ENCODE measurements at regions not wholly inside any gene's neighbourhood (a gene's known extent, or its start where the extent isn't known, plus 50 kb on each side); places are given as distances from the start of the nearest gene placed in this dataset.

DNA sequence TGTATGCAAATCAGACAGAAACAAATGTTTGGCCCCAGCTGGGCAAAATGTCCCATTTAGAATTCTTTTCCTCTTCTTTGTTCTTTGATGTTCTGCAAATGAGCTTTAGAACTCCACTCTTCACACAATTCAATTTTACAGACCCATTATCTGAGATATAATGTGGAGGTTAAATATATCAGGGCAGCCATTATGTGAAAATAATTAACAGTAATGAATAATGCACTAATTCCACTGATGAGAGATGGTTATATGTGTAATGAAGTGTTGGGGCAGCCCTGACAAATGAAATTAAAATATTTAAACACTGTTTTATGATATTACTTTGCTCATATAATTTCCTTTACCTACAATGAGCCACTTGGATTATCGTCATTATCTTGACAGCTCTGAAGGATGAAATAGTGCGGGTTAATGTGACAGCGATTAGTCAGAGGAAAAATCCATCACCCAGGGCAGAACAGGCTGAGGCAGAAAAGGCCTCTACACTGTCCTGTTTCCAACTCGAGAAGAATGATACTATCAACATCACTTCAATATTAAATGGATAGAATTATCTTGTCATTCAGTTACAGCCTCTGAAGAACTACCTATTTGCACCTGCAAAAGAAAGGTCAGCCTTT lies 321.1 kb downstream of the RBM26 start:
- no peak for DNase-seq (ENCODE audit: low spot score)

DNA sequence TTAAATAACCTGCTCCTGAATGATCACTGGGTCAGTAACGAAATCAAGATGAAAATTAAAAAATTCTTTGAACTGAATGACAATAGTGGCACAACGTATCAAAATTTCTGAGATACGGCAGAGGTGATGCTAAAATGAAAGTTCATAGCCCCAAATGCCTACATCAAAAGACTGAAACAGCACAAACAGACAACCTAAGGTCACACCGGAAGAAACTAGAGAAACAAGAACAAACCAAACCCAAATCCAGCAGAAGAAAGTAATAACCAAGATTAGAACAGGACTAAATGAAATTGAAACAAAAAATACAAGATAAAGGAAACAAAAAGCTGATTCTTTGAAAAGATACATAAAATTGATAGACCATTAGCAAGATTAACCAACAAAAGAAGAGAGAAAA lies 324.1 kb downstream of the RBM26 start:
- DNase-seq (ENCODE audit: low spot score): no peak

DNA sequence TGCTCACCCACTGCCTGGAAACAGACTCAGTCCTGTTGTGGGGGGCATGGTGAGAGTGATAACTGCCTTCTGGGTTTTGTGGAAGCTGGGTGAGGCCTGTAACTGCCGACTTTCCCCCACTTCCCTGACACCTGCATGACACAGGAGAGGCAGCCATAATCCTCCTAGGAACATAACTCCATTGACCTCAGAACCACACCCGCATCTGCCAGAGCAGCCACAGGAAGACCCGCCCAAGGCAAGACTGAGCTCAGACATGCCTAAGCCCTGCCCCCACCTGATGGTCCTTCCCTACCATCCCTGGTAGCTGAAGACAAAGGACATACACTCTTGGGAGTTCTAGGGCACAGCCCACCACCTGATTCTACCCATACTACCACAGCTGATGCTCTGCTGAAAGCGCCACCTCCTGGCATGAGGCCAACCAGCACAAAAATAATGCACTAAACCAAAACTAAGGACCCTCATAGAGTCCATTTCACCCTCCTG lies 326.7 kb downstream of the RBM26 start:
- DNase-seq (ENCODE audit: low spot score): no peak

DNA sequence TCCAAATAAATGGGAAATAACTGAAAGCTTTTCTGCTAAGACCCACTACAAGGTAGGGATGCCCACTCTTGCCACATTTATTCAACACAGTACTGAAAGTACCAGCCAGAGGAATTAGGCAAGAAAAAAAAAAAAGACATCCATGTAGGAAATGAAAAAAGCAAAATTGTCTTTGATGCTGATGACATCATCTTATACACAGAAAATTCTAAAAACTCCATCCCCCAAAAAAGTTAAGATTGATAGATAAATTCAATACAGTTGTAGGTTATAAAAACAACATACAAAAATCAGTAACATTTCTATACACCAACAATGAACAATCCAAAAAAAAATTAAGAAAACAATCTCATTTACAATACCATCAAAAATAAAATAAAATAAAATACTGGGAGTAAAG lies 330.4 kb downstream of the RBM26 start:
- no peak for DNase-seq (ENCODE audit: low spot score)

DNA sequence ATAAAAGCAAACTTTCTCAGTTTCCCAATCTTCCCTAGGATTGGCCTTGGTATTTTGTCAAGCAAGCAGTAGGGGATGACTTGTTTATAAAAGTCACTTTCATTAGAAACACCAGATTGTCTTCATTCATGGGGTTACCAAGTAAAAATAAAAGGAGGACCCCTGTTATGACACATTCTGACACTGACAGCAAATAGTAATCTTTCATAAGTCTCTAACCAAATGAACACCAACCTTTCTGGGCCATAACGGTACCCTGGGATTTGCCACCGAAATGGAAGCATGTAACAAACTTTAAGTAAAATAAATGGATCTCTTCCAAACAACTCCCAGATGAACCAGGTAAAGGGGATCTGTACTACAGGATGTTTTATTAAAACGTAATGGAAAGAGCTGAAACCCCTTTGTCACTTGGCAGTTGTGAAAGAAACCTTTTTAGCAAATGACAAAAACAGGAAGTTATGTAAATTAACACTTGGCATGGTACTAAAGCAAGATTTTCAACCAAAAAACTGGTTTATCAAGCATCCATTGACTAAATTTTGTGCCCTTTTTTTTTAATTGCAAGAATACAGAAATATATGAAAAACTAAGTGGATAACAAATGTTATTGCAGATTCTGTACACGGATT lies 335.6 kb downstream of the RBM26 start:
- DNase-seq (ENCODE audit: low spot score): no peak

DNA sequence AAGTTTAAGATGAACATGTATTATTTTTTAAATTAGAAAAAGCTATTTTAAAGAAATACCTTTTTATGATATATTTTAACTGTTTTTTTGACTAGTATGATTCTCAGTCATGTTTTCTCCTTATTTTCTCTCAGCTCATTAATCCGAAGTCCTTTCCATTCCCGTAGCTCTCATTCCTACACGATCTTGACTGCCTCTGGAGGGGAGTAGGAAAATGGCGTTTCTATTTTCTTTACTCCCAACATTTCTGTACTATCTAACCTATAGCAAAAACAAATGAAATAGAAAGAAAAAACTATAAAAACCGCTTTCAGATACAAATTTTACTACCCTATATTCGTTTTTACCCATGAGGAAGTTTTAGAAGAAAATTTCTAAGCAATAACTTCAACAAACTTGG lies 343.8 kb downstream of the RBM26 start:
- DNase-seq (ENCODE audit: low spot score): no peak

DNA sequence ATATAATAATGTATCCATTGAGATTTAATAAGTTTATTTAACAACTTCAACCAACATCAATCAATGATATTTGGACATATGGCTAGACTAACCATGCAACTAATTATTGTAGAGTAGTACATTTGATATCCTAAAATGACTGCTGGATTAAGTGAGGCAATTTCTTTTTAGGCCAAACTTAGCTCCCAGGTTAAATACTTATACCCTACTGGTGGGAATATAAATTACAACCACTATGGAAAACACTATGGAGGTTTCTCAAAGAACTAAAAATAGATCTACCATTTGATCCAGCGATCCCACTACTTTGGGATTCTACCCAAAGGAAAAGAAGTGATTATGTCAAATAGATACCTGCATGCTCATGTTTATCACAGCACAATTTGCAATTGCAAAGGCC lies 345.8 kb downstream of the RBM26 start:
- DNase-seq (ENCODE audit: low spot score): no peak

DNA sequence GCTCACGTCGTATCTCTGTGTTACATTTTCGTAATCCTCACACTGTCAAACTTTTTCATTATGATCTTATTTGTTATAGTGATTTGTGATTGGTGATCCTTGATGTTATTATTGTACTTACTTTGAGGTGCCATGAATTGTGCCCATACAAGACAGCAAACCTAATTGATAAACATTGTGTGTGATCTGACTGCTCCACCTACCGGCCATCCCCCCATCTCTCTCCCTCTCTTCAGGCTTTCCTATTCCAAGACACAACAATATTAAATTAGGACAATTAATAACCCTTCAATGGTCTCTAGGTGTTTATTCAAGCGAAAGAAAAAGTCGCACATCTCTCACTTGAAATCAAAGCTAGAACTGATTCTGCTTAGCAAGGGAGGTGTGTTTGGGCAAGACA lies 349.3 kb downstream of the RBM26 start:
- DNase-seq (ENCODE audit: low spot score): no peak

DNA sequence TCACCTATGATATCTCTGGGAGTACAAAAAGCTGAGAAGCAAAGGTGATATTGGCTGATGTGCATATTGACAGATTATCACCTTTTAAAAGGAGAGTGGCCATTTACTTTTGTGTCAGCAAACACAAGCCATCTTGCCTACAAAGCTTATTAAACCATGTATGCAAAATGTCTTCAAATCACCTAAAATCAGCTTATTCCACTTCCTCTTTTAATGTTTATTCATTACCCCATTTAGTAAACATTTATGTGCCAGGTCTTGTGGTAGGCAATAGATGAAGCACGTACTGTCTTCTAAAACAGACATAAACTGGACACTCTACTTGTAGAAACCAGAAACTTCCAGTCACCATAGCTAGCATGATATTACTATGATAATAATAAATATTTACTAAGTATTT lies 354.6 kb downstream of the RBM26 start:
- no peak for DNase-seq (ENCODE audit: low spot score)

DNA sequence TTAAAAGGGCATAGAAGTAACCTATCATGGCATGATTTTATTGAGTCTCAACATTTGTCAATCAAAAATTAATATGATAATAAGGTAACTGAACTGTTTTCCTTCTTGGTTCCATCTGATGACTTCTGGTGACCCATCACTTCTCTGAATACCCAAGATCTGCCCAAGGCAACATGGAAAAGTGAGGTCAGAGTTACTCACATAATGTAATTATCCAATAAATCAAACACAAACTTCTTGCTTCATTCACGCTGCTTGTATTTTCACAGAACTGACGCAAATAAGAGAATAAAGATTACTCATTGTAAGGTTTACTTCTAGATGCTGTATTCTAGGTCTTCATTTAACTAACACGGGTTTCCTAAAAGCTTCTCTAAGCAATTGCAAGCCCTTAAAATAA lies 361.6 kb downstream of the RBM26 start:
- no peak for DNase-seq (ENCODE audit: low spot score)

DNA sequence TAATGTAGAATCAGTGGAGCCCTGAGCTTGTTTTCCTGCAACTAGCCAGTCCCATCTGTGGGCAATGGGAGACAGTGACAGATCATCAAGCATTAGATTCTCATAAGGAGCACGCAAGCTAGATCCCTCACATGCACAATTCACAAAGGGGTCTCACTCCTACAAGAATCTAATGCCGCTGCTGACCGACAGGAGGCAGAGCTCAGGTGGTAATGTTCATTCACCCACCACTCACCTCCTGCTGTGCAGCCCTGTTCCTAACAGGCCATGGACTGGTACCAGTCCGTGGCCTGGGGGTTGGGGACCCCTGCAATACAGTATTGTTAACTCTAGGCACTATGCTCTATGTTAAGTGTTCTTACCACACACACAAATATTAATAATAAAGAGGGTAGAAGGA lies 362.8 kb downstream of the RBM26 start:
- no peak for DNase-seq (ENCODE audit: low spot score)

DNA sequence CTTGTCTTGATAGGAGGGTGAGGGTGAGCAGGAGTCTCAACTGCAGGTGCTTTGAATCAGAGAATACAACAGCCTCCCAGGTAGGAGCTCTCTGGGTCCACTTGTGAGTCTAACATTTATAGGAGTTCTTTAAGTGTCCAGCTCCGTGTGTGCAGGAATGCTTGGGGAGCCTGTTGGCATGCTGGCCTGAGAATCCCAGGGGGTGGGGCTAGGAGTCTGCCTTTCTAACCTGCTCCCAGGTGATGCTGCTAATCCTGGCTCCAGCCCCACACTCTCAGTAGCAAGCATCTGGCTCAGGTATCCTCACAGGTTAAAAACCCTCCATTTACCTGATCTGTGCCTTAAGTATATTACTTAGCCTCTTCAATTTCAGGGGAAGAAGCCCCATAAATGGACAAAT lies 368.9 kb downstream of the RBM26 start:
- no peak for DNase-seq (ENCODE audit: low spot score)

DNA sequence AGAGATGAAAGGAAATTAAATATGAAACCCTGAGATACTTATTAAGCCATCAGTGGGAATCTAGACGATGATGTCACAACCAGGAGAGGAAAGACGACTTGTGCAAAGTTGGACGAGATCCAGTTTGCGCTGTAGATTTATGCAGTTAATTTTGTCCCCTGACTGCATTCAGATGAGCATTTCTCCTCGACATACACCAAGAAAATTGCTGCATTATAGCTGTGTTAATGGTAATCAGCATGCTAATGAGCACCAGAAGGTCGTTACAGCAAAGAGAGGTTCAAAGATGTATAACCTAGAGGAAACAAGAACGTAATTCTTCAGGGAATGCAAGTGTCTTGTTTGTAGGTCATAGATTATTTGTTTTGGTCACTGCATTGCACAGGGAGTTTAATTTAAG lies 371.7 kb downstream of the RBM26 start:
- no peak for DNase-seq (ENCODE audit: low spot score)

DNA sequence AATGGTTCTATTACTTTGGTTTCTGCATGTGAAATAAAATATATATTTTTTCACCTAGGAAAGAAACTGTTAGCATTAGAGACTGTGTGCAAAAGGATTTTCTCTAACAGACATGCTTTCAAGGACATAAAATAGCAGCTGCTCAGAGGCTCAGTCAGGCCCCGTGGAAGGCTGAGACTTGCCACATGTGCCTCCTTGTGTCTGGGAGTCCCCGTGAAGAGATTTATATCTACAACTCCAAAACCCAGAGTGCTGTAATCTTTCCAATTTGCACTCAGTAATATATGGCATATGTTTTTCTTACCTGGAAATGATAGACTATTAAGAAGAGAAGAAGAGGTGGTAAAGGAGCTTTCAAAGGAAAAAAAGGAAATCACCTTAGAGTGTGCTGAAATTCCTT lies 371.6 kb upstream of the OBI1 start:
- DNase-seq (ENCODE audit: low spot score): no peak

DNA sequence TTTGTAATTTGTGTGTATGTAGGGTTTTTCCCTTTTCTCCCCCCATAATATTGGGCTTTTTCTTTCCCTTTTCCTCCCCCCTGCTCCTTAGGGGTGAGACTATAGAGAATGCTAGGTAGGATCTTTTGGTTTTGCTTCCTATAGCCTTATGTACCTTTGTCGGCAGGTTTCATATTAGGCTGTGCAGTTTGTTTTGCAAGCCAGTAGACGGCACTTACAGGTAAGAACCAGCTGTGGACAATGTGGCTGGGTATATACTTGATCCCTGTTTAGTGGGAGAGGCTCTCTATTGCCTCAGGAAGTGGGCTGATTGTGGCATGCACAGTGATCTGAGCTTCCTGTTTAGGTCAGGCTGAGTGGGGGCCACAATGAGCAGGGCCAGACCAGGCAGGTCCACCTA lies 359.2 kb upstream of the OBI1 start:
- no peak for DNase-seq (ENCODE audit: low spot score)

DNA sequence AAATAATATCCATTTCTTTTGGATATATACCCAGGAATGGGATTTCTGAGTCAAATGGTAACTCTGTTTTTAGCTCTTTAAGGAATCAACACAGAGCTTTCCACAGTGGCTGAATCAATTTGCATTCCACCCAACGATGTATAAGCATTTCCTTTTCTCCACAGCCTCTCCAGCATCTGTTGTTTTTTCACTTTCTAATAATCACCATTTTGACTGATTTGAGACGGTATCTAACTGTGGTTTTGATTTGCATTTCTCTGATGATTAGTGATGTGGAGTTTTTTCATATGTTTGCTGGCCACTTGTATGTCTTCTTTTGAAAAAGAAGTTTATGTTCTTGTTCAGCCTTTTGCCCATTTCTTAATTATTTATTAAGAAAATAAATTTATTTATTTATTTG lies 352.2 kb upstream of the OBI1 start:
- DNase-seq (ENCODE audit: low spot score): no peak

DNA sequence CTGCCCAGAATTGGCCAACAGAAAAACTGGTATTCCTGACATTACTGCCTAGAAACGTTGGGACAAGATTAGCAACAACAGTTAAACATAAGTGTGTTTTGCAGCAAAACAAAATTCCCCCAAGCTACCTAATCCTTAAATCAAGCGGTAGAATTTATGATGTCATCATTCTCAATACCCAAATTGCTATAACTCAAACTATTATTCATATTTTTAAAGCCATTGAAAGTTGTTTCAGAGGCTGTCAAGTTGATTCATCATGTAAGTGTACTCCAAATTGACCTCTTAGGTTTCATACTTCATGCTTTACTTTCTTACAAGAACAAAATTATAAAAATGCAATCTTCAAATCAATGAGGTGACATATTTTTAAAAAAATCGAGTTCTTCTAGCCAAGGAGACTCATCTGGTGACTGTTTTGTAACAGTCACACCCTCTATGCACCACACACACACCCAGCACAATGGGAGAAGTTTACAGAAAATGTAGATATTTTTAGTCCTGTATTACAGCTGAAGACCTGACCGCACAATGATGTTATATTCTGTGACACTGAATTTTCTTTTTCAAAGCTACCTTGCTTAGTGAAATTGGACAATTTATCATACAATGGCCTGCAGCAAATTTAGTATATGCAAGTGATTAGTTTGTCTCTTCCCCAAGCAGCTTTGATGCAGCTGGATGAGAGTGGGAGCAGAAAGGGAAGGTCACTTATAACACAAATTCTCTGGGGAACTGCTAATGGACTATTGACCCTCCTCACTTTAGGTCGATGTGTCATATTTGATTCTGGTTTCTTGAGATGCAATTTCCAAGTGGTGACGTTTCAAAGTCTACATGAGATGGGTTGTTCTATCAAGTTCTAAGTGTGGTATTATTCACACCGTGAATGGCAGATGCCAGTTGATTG lies 345.3 kb upstream of the OBI1 start:
- DNase-seq (ENCODE audit: low spot score): no peak

DNA sequence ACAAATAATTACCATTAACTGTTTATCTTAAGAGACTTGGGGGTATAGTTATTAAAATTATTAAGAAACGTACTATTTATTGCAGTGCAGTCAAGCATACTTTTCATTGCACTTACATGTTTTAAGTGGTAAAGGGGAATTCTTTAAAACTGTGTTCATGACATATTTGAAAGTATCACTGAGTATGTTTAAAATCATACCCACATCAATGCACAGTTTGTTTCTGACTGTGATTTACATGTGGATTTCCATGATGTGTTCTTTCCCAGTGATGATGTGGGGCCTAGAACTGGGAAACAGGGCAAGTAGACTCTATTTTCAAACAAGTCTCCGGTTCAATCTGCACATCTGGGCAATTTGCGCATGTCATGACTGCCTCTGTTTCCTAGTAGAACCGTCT lies 340.5 kb upstream of the OBI1 start:
- DNase-seq (ENCODE audit: low spot score): no peak

DNA sequence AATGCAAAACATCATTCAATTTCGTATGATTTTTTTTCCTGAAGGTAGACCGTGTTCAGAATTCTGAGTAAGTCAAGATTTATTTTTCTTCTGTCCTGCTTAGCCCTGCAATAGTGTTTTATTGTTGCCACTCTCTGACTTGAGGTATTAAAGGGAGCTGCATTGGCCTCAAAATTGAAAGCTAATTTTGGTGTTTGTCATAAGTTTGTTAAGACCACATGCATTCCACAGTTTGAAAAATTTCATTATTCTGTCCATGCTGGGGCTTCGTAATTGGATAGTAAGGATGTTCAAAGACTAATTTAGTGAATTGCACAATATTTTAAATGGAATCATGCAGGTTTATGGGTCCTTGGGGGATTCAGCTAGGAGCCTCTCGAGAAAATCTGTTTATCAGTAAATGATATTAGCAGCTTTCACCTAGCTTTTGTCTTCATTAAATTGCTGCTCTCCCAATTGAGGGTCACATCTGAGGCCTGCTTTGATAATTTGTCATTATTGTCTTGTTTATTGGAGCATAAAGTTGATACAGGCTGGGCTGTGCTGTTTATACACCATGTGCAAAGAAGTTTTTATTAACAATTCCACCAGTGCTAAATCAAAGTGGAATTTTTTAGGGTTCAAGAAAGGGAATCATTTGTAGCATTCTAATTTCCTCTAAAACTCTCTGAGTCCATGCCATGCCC lies 339.8 kb upstream of the OBI1 start:
- no peak for DNase-seq (ENCODE audit: low spot score)

DNA sequence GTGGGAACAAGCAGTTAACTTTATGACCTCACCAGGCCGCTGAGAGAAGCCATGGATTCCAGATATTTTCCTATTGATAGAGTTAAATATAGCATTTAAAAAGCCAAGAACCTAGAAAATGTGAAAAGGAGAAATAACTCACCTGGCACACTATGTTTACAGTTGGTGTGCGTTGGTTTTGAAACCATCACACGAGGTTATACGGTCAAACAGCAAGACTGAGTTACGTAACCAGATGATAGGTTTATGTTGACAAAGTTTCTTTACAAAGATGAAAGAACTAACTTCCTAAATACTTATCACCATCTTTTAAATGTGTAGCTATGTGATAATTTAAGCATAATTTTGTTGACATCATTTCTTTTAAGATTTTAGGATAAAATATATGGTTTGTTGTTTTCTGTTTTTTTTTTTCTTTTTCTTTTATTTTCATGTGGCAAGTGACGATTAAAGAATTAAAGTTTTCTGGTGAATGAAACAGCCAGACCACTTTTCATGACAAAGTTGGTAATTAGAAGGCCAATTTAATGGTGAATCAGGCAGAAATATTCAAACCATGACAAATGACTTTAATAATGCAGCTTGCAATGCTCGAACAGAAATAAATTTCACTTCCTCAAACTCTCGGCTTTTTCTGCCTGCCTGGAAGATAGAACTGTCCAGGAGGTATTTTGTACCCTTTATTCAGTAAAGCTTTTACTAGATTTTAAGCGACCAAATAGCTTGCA lies 339.1 kb upstream of the OBI1 start:
- DNase-seq (ENCODE audit: low spot score): no peak

DNA sequence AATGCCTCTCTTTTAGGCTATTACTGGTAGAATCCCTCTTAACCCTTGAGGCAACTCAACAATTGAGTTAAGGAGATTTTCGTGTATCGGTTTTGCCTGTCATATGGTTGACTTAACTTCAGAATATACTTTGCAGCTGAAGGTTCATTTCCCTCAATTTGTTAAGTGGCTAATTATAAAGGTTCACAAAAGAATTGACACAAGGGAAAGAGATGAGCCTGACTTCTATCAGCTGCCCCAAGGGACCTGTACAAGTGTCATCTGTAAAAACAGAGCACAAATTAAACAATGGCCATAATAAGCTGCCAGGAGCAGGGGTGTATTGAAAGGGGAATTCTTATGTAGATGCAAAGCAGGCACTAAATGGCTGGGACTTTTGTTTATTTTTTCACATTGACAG lies 334.8 kb upstream of the OBI1 start:
- no peak for DNase-seq (ENCODE audit: low spot score)

DNA sequence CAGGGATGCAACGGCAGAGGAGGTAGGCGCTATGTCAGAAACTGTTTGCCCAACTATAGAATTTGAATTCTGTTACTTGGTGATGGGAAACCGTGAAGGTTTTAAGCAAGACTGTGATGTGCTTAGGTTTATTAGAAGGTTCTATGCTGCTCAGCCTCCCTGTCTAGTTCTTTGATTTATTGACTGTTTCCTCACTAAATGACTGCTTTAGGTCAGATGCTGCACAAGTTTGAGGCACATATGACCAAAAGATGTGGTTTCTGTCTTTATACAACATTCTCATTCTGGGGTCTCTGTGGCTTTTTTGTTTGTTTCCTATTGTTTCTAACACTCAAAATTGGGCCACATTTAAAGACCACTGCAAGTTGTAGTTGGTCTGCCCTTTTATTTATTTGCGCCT lies 323.0 kb upstream of the OBI1 start:
- no peak for DNase-seq (ENCODE audit: low spot score)

All from HuH-7 (cell line).